ENCODE measurements at regions not wholly inside any gene's neighbourhood (a gene's known extent, or its start where the extent isn't known, plus 50 kb on each side); places are given as distances from the start of the nearest gene placed in this dataset.

- H3K27ac ChIP-seq = no peak overlapping the region
- no peak for DNase-seq
- intact Hi-C loops (cut with DNase I; ENCODE audit: low total_unique reads) (no loop called here), in situ Hi-C loops (cut with MboI; ENCODE audit: low pct_ligation_motif_present in 1 of 4, low pct_unique_long_range_greater_than_20kb in 1 of 4, low sequenced_read_pairs in 3 of 4) (no loop called here)
- no peak overlapping the region for H3K4me3 ChIP-seq
- no peak for TF ChIP-seq POLR2AphosphoS5 (IDR thresholded peaks at IDR 0.05)
- no peak for TF ChIP-seq EP300 (IDR thresholded peaks at IDR 0.05; ENCODE audit: low read depth)
- no peak for TF ChIP-seq POLR2A (IDR thresholded peaks at IDR 0.05)
- TF ChIP-seq CTCF (IDR thresholded peaks at IDR 0.05) = no peak
- H3K9me3 ChIP-seq = no peaks in the 10 kb centered on the region
- H3K36me3 ChIP-seq = no peaks in the 10 kb centered on the region
- no peaks in the 10 kb centered on the region for H3K4me1 ChIP-seq
- no peaks in the 10 kb centered on the region for H3K27me3 ChIP-seq
- WGBS, 2 donors (ENCODE audit: low coverage in 1 of 2) = 78 to 80% methylated on average over 1 to 2 of the region's 2 CpGs
Measured at GRCh38 chr2:49861821-49862220, 707.5 kb upstream of the FSHR start.

GRCh38 chr2:49860834-49861233 lies 706.5 kb upstream of the FSHR start:
- Histone ChIP-seq H3K27me3 (no peaks in the 10 kb centered on the region), H3K36me3 (no peaks in the 10 kb centered on the region), H3K4me3 (no peak overlapping the region), H3K27ac (no peak overlapping the region), H3K4me1 (no peaks in the 10 kb centered on the region), H3K9me3 (no peaks in the 10 kb centered on the region)
- no peak for TF ChIP-seq POLR2AphosphoS5 (IDR thresholded peaks at IDR 0.05)
- TF ChIP-seq POLR2A (IDR thresholded peaks at IDR 0.05) = no peak
- TF ChIP-seq CTCF (IDR thresholded peaks at IDR 0.05) = no peak
- TF ChIP-seq EP300 (IDR thresholded peaks at IDR 0.05; ENCODE audit: low read depth) = no peak
- in situ Hi-C loops (cut with MboI; ENCODE audit: low pct_ligation_motif_present in 1 of 4, low pct_unique_long_range_greater_than_20kb in 1 of 4, low sequenced_read_pairs in 3 of 4) = no loop called here
- intact Hi-C loops (cut with DNase I; ENCODE audit: low total_unique reads) = no loop called here
- WGBS, 2 donors (ENCODE audit: low coverage in 1 of 2) = 82 to 100% methylated on average over 2 of the region's 2 CpGs
- no peak for DNase-seq

- in situ Hi-C loops (cut with MboI; ENCODE audit: low pct_ligation_motif_present in 1 of 4, low pct_unique_long_range_greater_than_20kb in 1 of 4, low sequenced_read_pairs in 3 of 4) = no loop called here
- WGBS, 2 donors (ENCODE audit: low coverage in 1 of 2) = 60 to 63% methylated on average over 2 of the region's 2 CpGs
Measured at GRCh38 chr2:49860170-49860569, 705.9 kb upstream of the FSHR start.

GRCh38 chr2:49858657-49859056 lies 704.3 kb upstream of the FSHR start:
- in situ Hi-C loops (cut with MboI; ENCODE audit: low pct_ligation_motif_present in 1 of 4, low pct_unique_long_range_greater_than_20kb in 1 of 4, low sequenced_read_pairs in 3 of 4) = no loop called here

More at GRCh38 chr2:49860170-49860569, 705.9 kb upstream of the FSHR start:
- Histone ChIP-seq H3K9me3 (no peaks in the 10 kb centered on the region), H3K27ac (no peak overlapping the region), H3K27me3 (no peaks in the 10 kb centered on the region), H3K4me1 (no peaks in the 10 kb centered on the region), H3K4me3 (no peak overlapping the region), H3K36me3 (no peaks in the 10 kb centered on the region)
- TF ChIP-seq POLR2A (IDR thresholded peaks at IDR 0.05) (no peak), CTCF (IDR thresholded peaks at IDR 0.05) (no peak), POLR2AphosphoS5 (IDR thresholded peaks at IDR 0.05) (no peak), EP300 (IDR thresholded peaks at IDR 0.05; ENCODE audit: low read depth) (no peak)
- intact Hi-C loops (cut with DNase I; ENCODE audit: low total_unique reads) = no loop called here
- no peak for DNase-seq

More at GRCh38 chr2:49858657-49859056, 704.3 kb upstream of the FSHR start:
- no peaks in the 10 kb centered on the region for H3K9me3 ChIP-seq
- intact Hi-C loops (cut with DNase I; ENCODE audit: low total_unique reads) = no loop called here
- H3K36me3 ChIP-seq = no peaks in the 10 kb centered on the region
- no peak overlapping the region for H3K4me3 ChIP-seq
- no peaks in the 10 kb centered on the region for H3K27me3 ChIP-seq
- H3K4me1 ChIP-seq = no peaks in the 10 kb centered on the region
- H3K27ac ChIP-seq = no peak overlapping the region
- WGBS, 2 donors (ENCODE audit: low coverage in 1 of 2) = 70% methylated on average over 2 of the region's 2 CpGs; no CpG with 5 or more reads in 1 of the 2 donors
- DNase-seq = no peak
- TF ChIP-seq POLR2A (IDR thresholded peaks at IDR 0.05) (no peak), CTCF (IDR thresholded peaks at IDR 0.05) (no peak), POLR2AphosphoS5 (IDR thresholded peaks at IDR 0.05) (no peak), EP300 (IDR thresholded peaks at IDR 0.05; ENCODE audit: low read depth) (no peak)

Measured in transverse colon (tissue), 4 donors.